Effector memory CD8-positive, alpha-beta T cell (primary cell): ENCODE measurements at regions not wholly inside any gene's neighbourhood (a gene's known extent, or its start where the extent isn't known, plus 50 kb on each side); places are given as distances from the start of the nearest gene placed in this dataset.
"Not testable (repeated sequence)": the region's sequence is repeated elsewhere in the genome, so short reads cannot be mapped to it uniquely, and the experiment has no call there.

Source experiments
- ATAC-seq: fragments of 150-1000 bp; cut with Tn5 transposase; replicated peaks from 2 replicates; pipeline ENCODE4 v1.10.0; 2021; ENCODE audit warnings: mild to moderate bottlenecking, moderate library complexity
- DNase-seq, 3 experiments: peaks; one replicate each; pipeline ENCODE4 v3.0.0; 2021
- H3K27ac Mint-ChIP-seq, 2 donors: one replicate each; pipeline ENCODE4 v1.8.0; 2022; ENCODE audit warnings: mild to moderate bottlenecking in 2 of 2, mixed read lengths in 2 of 2, moderate library complexity in 2 of 2
- H3K27me3 Mint-ChIP-seq, 2 donors: one replicate each; pipeline ENCODE4 v1.8.0; 2022; ENCODE audit warnings: mixed read lengths in 2 of 2
- H3K36me3 Mint-ChIP-seq: one replicate; pipeline ENCODE4 v1.8.0; 2022; ENCODE audit warnings: mild to moderate bottlenecking, moderate library complexity, mixed read lengths; ENCODE audit not compliant: insufficient read depth
- H3K4me1 Mint-ChIP-seq, 2 donors: one replicate each; pipeline ENCODE4 v1.8.0; 2022; ENCODE audit warnings: low read depth in 2 of 2, mixed read lengths in 2 of 2
- H3K4me3 Mint-ChIP-seq, 2 donors: one replicate each; pipeline ENCODE4 v1.8.0; 2022; ENCODE audit warnings: mild to moderate bottlenecking in 2 of 2, mixed read lengths in 2 of 2, moderate library complexity in 2 of 2
- H3K9me3 Mint-ChIP-seq, 2 donors: one replicate each; pipeline ENCODE4 v1.8.0; 2022; ENCODE audit warnings: mixed read lengths in 2 of 2

DNA sequence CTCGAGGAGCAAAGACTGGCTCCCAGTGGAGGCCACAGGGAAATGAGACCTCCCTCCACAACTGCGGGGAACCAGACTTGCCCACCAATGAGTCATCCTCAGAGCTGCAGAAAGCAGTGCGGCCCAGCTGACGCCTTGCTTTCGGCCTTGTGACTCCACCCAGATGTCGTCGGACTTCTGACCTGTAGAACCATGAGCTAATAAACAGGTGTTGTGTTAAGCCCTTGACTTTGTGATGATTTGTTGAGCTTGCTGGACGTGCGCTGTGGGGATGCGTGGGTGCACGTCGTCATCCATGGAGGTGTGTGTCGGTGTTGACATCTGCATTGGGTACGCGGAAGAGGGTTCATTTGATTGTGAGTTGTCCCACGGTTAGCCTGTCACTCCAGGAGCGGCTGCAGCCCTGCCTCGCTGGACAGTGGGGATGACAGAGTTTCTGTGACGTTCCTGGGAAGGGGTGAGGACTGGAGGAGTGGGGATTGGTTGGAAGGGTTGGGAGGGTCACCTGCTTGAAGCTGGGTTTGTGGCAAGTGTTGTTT lies 154.1 kb downstream of the SH3BP4 start:
- DNase-seq (no peak), ATAC-seq (no peak)
- no peaks in the 10 kb centered on the region for H3K9me3 Mint-ChIP-seq
- H3K27ac Mint-ChIP-seq, result no peak overlapping the region
- H3K27me3 Mint-ChIP-seq, result peaks cover 42 to 54% of the 10 kb centered on the region in 2 donors
- H3K36me3 Mint-ChIP-seq, result no peaks in the 10 kb centered on the region
- H3K4me1 Mint-ChIP-seq, result no peaks in the 10 kb centered on the region
- H3K4me3 Mint-ChIP-seq, result no peak overlapping the region

DNA sequence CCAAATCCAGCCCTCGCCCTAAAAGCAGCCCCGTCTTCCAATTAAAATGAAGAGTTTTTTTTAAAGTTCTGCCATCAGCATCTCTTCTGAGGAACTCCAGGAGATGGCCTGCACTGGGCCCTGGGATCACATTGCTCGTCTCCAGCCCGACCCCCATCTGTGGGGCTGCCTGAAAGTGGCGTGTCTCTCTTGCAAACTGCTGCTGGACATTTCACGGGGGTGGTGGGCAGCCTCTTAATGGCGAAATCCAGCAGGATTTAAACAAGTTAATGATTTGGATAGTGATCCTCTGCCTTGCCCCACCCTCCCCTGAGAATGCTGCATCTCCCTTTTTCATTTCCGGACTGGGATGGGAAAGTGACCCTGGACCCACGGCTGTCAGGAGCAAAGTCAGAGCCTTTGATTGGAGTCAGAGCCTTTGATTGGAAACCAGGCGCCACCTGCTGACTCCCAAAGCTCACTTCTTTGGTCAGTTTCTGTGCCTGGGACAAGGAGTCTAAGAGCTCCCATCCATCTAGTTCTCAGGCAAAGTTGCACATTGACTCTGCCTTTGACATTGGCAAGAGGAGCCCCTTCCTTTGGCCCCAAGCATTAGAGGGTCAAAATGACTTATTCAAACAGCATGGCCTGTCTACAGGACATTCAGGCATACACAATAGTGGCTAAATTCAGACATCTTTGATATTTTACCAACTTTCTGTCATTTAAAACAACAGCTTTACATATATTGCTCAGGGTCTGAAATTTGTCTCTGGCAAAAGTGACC lies 155.2 kb downstream of the SH3BP4 start:
- H3K4me1 Mint-ChIP-seq, result no peaks in the 10 kb centered on the region
- peaks cover 41 to 54% of the 10 kb centered on the region in 2 donors for H3K27me3 Mint-ChIP-seq
- no peaks in the 10 kb centered on the region for H3K9me3 Mint-ChIP-seq
- ATAC-seq (no peak), DNase-seq (no peak)
- H3K27ac Mint-ChIP-seq, result no peak overlapping the region
- no peaks in the 10 kb centered on the region for H3K36me3 Mint-ChIP-seq
- H3K4me3 Mint-ChIP-seq, result no peak overlapping the region

DNA sequence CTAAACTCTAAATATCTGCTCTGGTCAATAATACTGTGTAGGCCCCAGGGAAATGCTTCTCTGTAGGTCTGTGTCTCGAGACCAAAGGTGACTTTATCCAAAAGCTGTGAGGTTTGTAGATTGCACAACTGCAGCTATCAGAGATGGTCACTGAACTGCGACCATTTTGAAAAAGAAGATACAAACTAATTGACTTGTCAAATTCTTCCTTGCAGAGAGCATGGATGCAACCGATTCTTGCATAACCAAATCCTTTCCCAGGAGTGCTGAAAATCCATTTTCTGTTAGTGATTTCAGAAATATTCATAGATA lies 155.8 kb downstream of the SH3BP4 start:
- Mint-ChIP-seq H3K36me3 (no peaks in the 10 kb centered on the region), H3K27me3 (peaks cover 43 to 49% of the 10 kb centered on the region in 2 donors), H3K4me1 (no peaks in the 10 kb centered on the region), H3K9me3 (no peaks in the 10 kb centered on the region), H3K27ac (no peak overlapping the region), H3K4me3 (no peak overlapping the region)
- ATAC-seq, result no peak
- no peak for DNase-seq

DNA sequence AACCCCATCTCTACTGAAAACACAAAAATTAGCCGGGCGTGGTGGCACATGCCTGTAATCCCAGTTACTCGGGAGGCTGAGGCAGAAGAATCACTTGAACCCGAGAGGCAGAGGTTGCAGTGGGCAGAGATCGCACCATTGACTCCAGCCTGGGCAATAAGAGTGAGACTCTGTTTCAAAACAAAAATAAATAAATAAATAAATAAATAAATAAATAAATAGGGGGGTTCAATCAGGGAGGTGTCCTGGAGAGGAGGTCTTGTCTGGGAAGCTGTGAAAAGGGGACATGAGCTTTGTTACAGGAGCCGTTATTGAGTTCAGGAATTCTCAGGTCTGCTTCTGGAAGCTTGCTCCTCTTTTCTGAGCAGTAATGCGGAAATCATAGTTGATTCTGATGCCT lies 157.7 kb downstream of the SH3BP4 start:
- peaks cover 43 to 44% of the 10 kb centered on the region in 2 donors for H3K27me3 Mint-ChIP-seq
- not testable (repeated sequence) for H3K4me1 Mint-ChIP-seq, ATAC-seq, H3K4me3 Mint-ChIP-seq, H3K9me3 Mint-ChIP-seq, H3K36me3 Mint-ChIP-seq, DNase-seq, H3K27ac Mint-ChIP-seq

DNA sequence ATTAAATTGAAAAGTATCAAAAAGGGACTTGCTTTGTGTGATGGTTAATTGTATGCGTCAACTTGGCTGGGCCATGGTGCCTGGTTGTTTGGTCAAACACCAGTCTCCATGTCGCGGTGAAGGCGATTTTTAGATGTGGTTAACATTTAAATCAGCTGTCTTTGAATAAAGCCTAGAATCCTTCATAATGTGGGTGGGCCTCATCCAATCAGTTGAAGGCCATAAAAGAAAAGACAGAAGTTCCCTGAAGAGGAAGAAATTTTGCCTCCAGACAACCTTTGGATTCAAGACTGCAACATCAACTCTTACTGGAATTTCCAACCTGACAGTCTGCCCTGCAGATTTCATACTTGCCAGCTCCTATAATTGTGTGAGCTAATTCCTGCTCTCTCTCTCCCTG lies 160.5 kb downstream of the SH3BP4 start:
- Mint-ChIP-seq H3K9me3 (no peaks in the 10 kb centered on the region), H3K4me1 (no peaks in the 10 kb centered on the region), H3K27ac (no peak overlapping the region), H3K36me3 (no peaks in the 10 kb centered on the region), H3K27me3 (peaks cover 20 to 44% of the 10 kb centered on the region in 2 donors), H3K4me3 (no peak overlapping the region)
- DNase-seq (no peak), ATAC-seq (no peak)

DNA sequence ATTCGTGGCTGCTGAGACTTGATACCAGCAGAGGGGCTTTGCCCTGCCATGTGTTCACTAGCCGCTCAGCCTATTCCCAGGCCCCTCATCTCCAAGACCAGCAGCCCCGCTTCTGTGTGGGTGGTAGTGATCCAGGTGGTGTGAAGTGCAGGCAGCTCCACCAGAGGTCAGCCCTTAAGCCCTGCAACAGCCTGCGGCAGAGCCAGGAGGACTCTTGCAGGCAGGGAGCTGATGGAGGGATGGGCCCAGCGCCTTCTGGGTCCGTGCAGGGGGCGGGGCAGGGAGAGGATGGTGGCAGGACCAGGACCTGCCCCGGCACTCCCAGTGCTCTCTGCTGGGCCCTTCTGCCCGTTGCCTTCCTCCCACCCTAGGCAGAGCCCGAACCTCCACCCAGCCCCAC lies 162.0 kb downstream of the SH3BP4 start:
- Mint-ChIP-seq H3K4me3 (no peak overlapping the region), H3K4me1 (no peaks in the 10 kb centered on the region), H3K9me3 (no peaks in the 10 kb centered on the region), H3K27me3 (peaks cover 27 to 51% of the 10 kb centered on the region in 2 donors), H3K36me3 (no peaks in the 10 kb centered on the region), H3K27ac (no peak overlapping the region)
- DNase-seq (no peak), ATAC-seq (no peak)

DNA sequence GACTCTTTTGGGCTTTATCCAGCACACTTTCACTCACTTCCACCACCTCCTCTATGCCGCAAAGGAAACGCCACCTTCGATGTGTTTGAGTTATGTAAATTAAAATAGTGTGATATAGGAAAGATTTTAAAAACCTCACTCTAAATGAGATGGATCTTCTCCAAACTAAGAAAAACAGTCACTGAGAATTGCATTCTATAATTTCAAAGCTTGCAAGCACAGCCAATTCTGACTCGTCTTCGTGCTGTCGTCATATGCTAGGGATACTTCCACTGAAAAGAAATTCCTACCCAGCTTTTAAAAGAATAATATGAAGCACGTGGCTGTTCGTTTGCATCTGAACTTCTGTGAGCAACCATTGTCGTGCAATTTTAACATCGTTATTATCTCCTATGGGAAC lies 162.5 kb downstream of the SH3BP4 start:
- Mint-ChIP-seq H3K27me3 (peaks cover 23 to 47% of the 10 kb centered on the region in 2 donors), H3K4me1 (no peaks in the 10 kb centered on the region), H3K27ac (no peak overlapping the region), H3K9me3 (no peaks in the 10 kb centered on the region), H3K4me3 (no peak overlapping the region), H3K36me3 (no peaks in the 10 kb centered on the region)
- no peak for DNase-seq
- no peak for ATAC-seq

DNA sequence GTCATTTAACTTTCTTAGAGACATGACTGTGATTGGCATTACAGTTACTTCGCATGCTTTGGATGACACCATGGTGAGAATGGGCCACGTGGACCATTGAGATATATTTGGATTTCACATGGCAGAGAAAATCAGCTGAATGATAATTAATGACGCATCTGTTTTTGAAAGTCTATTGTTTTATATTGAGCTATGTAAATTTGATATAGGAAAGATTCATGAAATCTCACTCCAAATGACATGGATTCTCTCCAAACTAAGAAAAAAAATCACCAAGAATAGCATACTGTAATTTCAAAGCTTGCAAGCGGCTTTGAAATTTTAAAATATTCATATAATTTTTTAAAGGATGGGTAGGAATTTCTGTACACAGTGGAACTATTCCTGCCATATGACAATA lies 163.7 kb downstream of the SH3BP4 start:
- DNase-seq, result no peak
- H3K9me3 Mint-ChIP-seq, result peaks cover 0 to 4% of the 10 kb centered on the region in 2 donors
- H3K36me3 Mint-ChIP-seq, result no peaks in the 10 kb centered on the region

DNA sequence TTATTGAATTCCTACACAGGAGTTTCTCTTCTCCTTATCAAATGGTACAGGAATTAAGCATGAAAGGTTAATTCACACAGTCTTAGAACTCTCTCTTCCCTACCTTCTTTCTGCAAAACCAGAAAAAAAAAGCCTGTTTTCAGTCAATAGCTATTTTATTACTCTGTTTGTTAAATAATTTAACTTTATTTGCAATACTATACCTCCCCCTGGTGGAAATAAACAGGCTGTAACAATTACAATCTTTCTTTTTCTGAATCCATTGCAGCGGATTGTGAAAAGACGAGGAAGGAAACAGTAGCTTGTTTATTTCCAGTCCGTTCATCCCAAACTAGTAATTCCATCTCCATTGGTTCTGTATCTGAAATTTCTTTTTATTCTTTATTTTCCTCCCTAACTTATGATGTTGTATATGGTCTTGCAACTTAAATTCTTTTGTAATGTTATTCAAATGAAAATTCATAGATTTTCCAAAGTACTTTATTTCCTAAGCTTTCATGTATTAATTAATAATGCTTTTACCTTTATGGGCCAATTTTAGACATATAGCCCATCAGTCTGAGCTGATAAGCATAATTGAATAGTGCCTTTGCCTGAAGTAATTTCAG lies 165.2 kb downstream of the SH3BP4 start:
- ATAC-seq (no peak), DNase-seq (no peak)
- Mint-ChIP-seq H3K36me3 (no peaks in the 10 kb centered on the region), H3K27ac (no peak overlapping the region), H3K4me1 (no peaks in the 10 kb centered on the region), H3K4me3 (no peak overlapping the region), H3K9me3 (peaks cover 0 to 4% of the 10 kb centered on the region in 2 donors), H3K27me3 (peaks cover 22 to 58% of the 10 kb centered on the region in 2 donors)

More for the DNA sequence above, 163.7 kb downstream of the SH3BP4 start:
- Mint-ChIP-seq H3K4me1 (no peaks in the 10 kb centered on the region), H3K27me3 (peaks cover 22 to 52% of the 10 kb centered on the region in 2 donors), H3K27ac (no peak overlapping the region), H3K4me3 (no peak overlapping the region)
- ATAC-seq, result no peak

DNA sequence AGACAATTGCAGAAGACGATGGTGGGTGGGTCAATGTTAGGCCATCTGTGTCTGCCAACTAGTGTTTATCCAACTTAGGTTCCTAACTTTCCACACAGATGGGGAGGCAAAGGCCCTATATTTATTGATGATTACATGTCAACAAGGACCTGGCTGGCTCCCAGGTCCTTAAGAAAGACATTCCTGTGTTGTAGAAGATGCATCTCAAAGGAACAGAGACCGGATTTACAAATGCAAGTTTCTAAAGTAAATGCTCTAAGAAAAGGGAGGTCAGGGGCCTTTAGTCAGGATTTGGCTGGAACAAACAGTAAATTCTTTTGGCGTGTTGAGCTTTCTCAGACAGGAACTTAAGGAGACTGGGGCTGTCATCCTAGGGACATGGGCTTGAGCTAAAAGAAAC lies 175.0 kb downstream of the SH3BP4 start:
- DNase-seq (no peak), ATAC-seq (no peak)
- Mint-ChIP-seq H3K4me3 (no peak overlapping the region), H3K27ac (no peak overlapping the region), H3K36me3 (no peaks in the 10 kb centered on the region), H3K9me3 (no peaks in the 10 kb centered on the region), H3K27me3 (peaks cover 49% of the 10 kb centered on the region in 2 donors), H3K4me1 (no peaks in the 10 kb centered on the region)

DNA sequence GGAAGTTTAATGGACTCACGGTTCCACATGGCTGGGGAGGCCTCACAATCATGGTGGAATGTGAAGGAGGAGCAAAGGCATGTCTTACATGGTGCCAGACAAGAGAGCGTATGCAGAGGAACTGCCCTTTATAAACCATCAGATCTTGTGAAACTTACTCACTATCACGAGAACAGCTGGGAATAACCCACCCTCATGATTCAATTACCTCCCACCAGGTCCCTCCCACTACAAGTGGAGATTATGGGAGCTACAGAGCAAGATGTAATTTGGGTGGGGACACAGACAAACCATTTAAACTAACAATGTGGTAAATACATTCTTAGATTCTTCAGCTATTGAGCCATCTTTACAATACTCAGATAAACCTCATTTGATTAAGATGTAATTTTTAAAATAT lies 176.1 kb downstream of the SH3BP4 start:
- H3K36me3 Mint-ChIP-seq, result no peaks in the 10 kb centered on the region
- ATAC-seq, result no peak
- H3K4me1 Mint-ChIP-seq, result no peaks in the 10 kb centered on the region
- no peaks in the 10 kb centered on the region for H3K9me3 Mint-ChIP-seq
- H3K4me3 Mint-ChIP-seq, result no peak overlapping the region
- H3K27me3 Mint-ChIP-seq, result peaks cover 56 to 58% of the 10 kb centered on the region in 2 donors
- no peak for DNase-seq
- no peak overlapping the region for H3K27ac Mint-ChIP-seq

DNA sequence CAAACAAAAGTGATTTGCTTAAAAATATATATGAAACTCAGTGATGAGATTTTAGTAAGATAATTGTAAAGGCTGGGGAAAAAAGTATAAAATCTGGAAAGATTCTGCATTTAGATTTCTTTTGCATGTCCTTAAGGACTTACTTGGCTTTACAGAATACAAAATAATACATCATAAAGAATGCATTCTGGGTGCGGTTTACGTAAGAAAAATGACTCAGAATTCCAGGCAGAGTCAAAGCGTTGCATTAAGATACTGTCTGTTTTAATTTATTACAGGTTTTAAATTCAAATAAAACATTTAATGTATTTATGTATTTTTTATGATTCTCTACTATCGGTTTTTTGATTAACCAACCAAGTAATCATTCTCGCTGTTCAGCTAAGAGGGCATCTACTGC lies 178.0 kb downstream of the SH3BP4 start:
- no peak for ATAC-seq
- H3K9me3 Mint-ChIP-seq, result no peaks in the 10 kb centered on the region
- DNase-seq, result no peak
- H3K27me3 Mint-ChIP-seq, result peaks cover 44 to 49% of the 10 kb centered on the region in 2 donors
- no peak overlapping the region for H3K27ac Mint-ChIP-seq
- H3K36me3 Mint-ChIP-seq, result no peaks in the 10 kb centered on the region
- no peak overlapping the region for H3K4me3 Mint-ChIP-seq
- H3K4me1 Mint-ChIP-seq, result no peaks in the 10 kb centered on the region

DNA sequence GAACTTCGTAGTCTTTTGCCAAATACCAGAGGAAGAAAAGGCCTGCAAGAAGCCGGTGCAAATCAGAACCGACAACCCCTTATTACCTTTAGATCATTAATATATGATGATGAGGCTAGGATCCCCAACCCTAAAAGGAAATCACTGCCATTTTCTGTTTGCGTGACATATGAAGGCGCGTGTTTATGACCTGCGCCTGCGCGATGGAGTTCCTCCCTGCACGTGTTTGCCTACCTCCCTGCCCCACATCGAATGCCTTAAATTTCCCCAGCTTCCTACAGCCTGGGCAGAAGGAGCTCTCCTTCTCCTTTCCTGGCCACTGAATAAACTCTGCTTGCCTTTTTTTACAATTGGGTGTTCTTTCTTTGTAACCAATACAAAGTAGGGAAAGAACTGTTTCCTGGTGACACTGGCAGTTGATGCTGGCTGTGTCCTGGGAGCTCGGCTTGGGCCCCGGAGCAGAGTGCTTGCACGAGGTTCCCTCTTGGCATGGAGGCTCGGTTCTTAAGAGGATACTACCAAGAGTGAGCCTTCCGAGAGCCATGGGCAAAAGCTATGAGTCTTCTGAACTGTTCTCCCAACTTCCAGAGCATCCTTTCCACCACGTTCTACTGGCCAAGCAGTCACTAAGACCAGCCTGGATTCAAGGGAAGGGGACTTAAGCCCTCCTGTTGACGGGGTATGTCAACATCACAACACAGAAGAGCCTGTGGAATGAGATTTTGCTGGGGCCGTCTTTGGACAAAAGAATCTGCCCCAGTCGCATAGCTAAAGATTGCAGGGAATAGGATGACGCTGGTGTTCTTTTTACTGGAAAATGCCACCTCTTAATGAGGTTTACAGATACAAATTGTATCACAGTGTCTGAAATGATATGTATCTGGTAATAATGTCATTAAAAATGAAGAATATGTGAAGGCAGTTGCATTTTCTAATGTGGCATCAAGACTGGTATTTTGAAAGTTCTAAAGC lies 179.8 kb downstream of the SH3BP4 start:
- no peak for ATAC-seq
- peaks cover 43 to 52% of the 10 kb centered on the region in 2 donors for H3K27me3 Mint-ChIP-seq
- no peak overlapping the region for H3K27ac Mint-ChIP-seq
- H3K9me3 Mint-ChIP-seq, result no peaks in the 10 kb centered on the region
- no peak for DNase-seq
- no peak overlapping the region for H3K4me3 Mint-ChIP-seq
- no peaks in the 10 kb centered on the region for H3K36me3 Mint-ChIP-seq
- H3K4me1 Mint-ChIP-seq, result no peaks in the 10 kb centered on the region
